Astrocyte (in vitro differentiated cells and primary cell): ENCODE measurements at regions not wholly inside any gene's neighbourhood (a gene's known extent, or its start where the extent isn't known, plus 50 kb on each side); places are given as distances from the start of the nearest gene placed in this dataset.

ENCODE experiments used
- DNase-seq: peaks from one replicate; pipeline ENCODE4 v3.0.0-alpha.2; 2010; ENCODE audit warnings: low read depth
- FAIRE-seq: peaks from 2 replicates; lab custom pipeline; 2011; peaks lifted over from hg19 to GRCh38; lab: Jason Lieb, UNC
- H2AFZ ChIP-seq: 2 replicates; pipeline ENCODE4 v1.6.0; 2012; ENCODE audit warnings: low read depth, low read length, inconsistent platforms
- H3K27ac ChIP-seq: 2 replicates; pipeline ENCODE4 v1.5.1; 2011; ENCODE audit warnings: low read depth, low read length, inconsistent platforms
- H3K27me3 ChIP-seq: 2 replicates; pipeline ENCODE4 v1.6.0; 2011; ENCODE audit warnings: low read length, inconsistent platforms; ENCODE audit not compliant: insufficient read depth
- H3K36me3 ChIP-seq: 2 replicates; pipeline ENCODE4 v1.5.1; 2011; ENCODE audit warnings: low read length, inconsistent platforms; ENCODE audit not compliant: insufficient read depth
- H3K4me1 ChIP-seq: 2 replicates; pipeline ENCODE4 v1.5.1; 2011; ENCODE audit warnings: low read length, inconsistent platforms; ENCODE audit not compliant: insufficient read depth
- H3K4me2 ChIP-seq: 2 replicates; pipeline ENCODE4 v1.6.0; 2012; ENCODE audit warnings: low read length, inconsistent platforms
- H3K4me3 ChIP-seq: 2 replicates; pipeline ENCODE4 v1.5.1; 2011; ENCODE audit warnings: low read depth, mild to moderate bottlenecking, low read length, inconsistent platforms; ENCODE audit not compliant: insufficient read depth
- H3K79me2 ChIP-seq: 2 replicates; pipeline ENCODE4 v1.6.0; 2012; ENCODE audit warnings: mild to moderate bottlenecking, low read length, inconsistent platforms; ENCODE audit not compliant: insufficient read depth
- H3K9ac ChIP-seq: 2 replicates; pipeline ENCODE4 v1.6.0; 2012; ENCODE audit warnings: mild to moderate bottlenecking, low read length, inconsistent platforms
- H3K9me3 ChIP-seq: 2 replicates; pipeline ENCODE4 v1.5.1; 2012; ENCODE audit warnings: low read depth, mild to moderate bottlenecking, low read length, inconsistent platforms; ENCODE audit not compliant: insufficient read depth
- H4K20me1 ChIP-seq: 2 replicates; pipeline ENCODE4 v1.6.0; 2012; ENCODE audit warnings: low read length, inconsistent platforms; ENCODE audit not compliant: insufficient read depth
- H3K27ac Mint-ChIP-seq: one replicate; pipeline ENCODE4 v1.8.0; 2021; ENCODE audit warnings: mild to moderate bottlenecking, mixed read lengths; ENCODE audit not compliant: unreplicated experiment
- H3K27me3 Mint-ChIP-seq: one replicate; pipeline ENCODE4 v1.8.0; 2021; ENCODE audit warnings: low read depth, mixed read lengths; ENCODE audit not compliant: unreplicated experiment
- H3K36me3 Mint-ChIP-seq: one replicate; pipeline ENCODE4 v1.8.0; 2021; ENCODE audit warnings: low read depth, mixed read lengths; ENCODE audit not compliant: unreplicated experiment
- H3K4me1 Mint-ChIP-seq: one replicate; pipeline ENCODE4 v1.8.0; 2021; ENCODE audit warnings: low read depth, mixed read lengths; ENCODE audit not compliant: unreplicated experiment
- H3K4me3 Mint-ChIP-seq: one replicate; pipeline ENCODE4 v1.8.0; 2021; ENCODE audit warnings: mild to moderate bottlenecking, moderate library complexity, mixed read lengths; ENCODE audit not compliant: unreplicated experiment
- H3K9me3 Mint-ChIP-seq: one replicate; pipeline ENCODE4 v1.8.0; 2021; ENCODE audit warnings: mild to moderate bottlenecking, mixed read lengths; ENCODE audit not compliant: unreplicated experiment
- CTCF ChIP-seq: IDR thresholded peaks from 2 replicates; pipeline ENCODE4 v1.5.1; 2011; ENCODE audit warnings: low read depth, mild to moderate bottlenecking, inconsistent platforms, low read length, moderate library complexity; ENCODE audit not compliant: insufficient read depth
- EZH2 ChIP-seq: IDR thresholded peaks from 2 replicates; pipeline ENCODE4 v1.6.1; 2012; ENCODE audit warnings: mild to moderate bottlenecking, low read length, inconsistent platforms; ENCODE audit not compliant: insufficient read depth

- no peak overlapping the region for H2AFZ ChIP-seq
- H3K4me3 ChIP-seq, result no peak overlapping the region
- no peaks in the 10 kb centered on the region for H3K27me3 ChIP-seq
- no peaks in the 10 kb centered on the region for H3K27me3 Mint-ChIP-seq
- H3K79me2 ChIP-seq, result no peaks in the 10 kb centered on the region
- H3K4me2 ChIP-seq, result no peak overlapping the region
- no peaks in the 10 kb centered on the region for H3K36me3 Mint-ChIP-seq
- no peaks in the 10 kb centered on the region for H3K4me1 ChIP-seq
- H3K4me3 Mint-ChIP-seq, result no peak overlapping the region
- no peaks in the 10 kb centered on the region for H3K9me3 ChIP-seq
- no peak for FAIRE-seq
- H4K20me1 ChIP-seq, result no peaks in the 10 kb centered on the region
- no peak overlapping the region for H3K27ac Mint-ChIP-seq
- H3K4me1 Mint-ChIP-seq, result no peaks in the 10 kb centered on the region
- H3K36me3 ChIP-seq, result no peaks in the 10 kb centered on the region
- H3K9me3 Mint-ChIP-seq, result no peaks in the 10 kb centered on the region
- no peak for DNase-seq
- TF ChIP-seq CTCF (no peak), EZH2 (no peak)
- no peak overlapping the region for H3K27ac ChIP-seq
- H3K9ac ChIP-seq, result no peak overlapping the region
Observed at GRCh38 chr3:73746623-73747022, 121.9 kb upstream of the PDZRN3 start.

- H3K27ac ChIP-seq, result no peak overlapping the region
- Mint-ChIP-seq H3K27me3 (no peaks in the 10 kb centered on the region), H3K27ac (no peak overlapping the region), H3K36me3 (no peaks in the 10 kb centered on the region), H3K9me3 (peaks cover 2% of the 10 kb centered on the region), H3K4me3 (no peak overlapping the region), H3K4me1 (peaks cover 3% of the 10 kb centered on the region)
- H3K9me3 ChIP-seq, result no peaks in the 10 kb centered on the region
- no peak overlapping the region for H3K4me2 ChIP-seq
- TF ChIP-seq EZH2, result no peak
- no peak for TF ChIP-seq CTCF
- no peaks in the 10 kb centered on the region for H3K79me2 ChIP-seq
- no peak overlapping the region for H2AFZ ChIP-seq
- DNase-seq, result no peak
- no peaks in the 10 kb centered on the region for H3K36me3 ChIP-seq
- no peaks in the 10 kb centered on the region for H3K27me3 ChIP-seq
- no peak overlapping the region for H3K4me3 ChIP-seq
- no peak overlapping the region for H3K9ac ChIP-seq
- H3K4me1 ChIP-seq, result no peaks in the 10 kb centered on the region
- FAIRE-seq, result peak; percentile 32
- no peaks in the 10 kb centered on the region for H4K20me1 ChIP-seq
Observed at GRCh38 chr3:73745526-73746191, 120.9 kb upstream of the PDZRN3 start.

- H3K4me3 ChIP-seq, result no peak overlapping the region
- no peak overlapping the region for H3K4me3 Mint-ChIP-seq
- no peaks in the 10 kb centered on the region for H3K36me3 ChIP-seq
- no peaks in the 10 kb centered on the region for H3K9me3 ChIP-seq
- peaks cover 11% of the 10 kb centered on the region for H3K4me1 Mint-ChIP-seq
- H3K9ac ChIP-seq, result no peak overlapping the region
- no peak overlapping the region for H3K27ac Mint-ChIP-seq
- H3K4me2 ChIP-seq, result no peak overlapping the region
- no peak for TF ChIP-seq EZH2
- no peak for TF ChIP-seq CTCF
- no peaks in the 10 kb centered on the region for H4K20me1 ChIP-seq
- H2AFZ ChIP-seq, result no peak overlapping the region
- no peaks in the 10 kb centered on the region for H3K36me3 Mint-ChIP-seq
- no peak for FAIRE-seq
- no peak for DNase-seq
- no peaks in the 10 kb centered on the region for H3K4me1 ChIP-seq
- H3K9me3 Mint-ChIP-seq, result peaks cover 2% of the 10 kb centered on the region
- H3K27me3 ChIP-seq, result no peaks in the 10 kb centered on the region
- no peaks in the 10 kb centered on the region for H3K27me3 Mint-ChIP-seq
- no peak overlapping the region for H3K27ac ChIP-seq
- H3K79me2 ChIP-seq, result no peaks in the 10 kb centered on the region
Observed at GRCh38 chr3:73743551-73743950, 118.8 kb upstream of the PDZRN3 start.
